NCI-H2196 (cell line): ENCODE measurements at regions not wholly inside any gene's neighbourhood (a gene's known extent, or its start where the extent isn't known, plus 50 kb on each side); places are given as distances from the start of the nearest gene placed in this dataset.
"Not testable (repeated sequence)": the region's sequence is repeated elsewhere in the genome, so short reads cannot be mapped to it uniquely, and the experiment has no call there.

Experiments used
- DNase-seq: peaks from one replicate; lab custom pipeline; 2025; ENCODE audit not compliant: unreplicated experiment; lab: John Stamatoyannopoulos, UW

DNA sequence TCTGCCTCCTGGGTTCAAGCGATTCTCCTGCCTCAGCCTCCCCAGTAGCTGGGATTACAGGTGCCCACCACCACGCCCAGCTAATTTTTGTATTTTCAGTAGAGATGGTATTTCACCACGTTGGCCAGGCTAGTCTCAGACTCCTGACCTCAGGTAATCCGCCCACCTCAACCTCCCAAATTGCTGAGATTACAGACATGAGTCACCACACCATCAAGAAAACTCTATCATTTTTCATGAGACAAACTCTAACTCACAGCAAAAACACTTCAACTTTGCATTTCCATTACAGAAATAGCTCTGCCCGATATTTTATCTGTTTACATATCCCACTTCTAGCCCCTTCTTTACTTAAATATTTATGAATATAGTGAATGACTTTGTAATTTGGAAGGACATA lies 561.1 kb downstream of the TMX3 start:
- DNase-seq = not testable (repeated sequence)

DNA sequence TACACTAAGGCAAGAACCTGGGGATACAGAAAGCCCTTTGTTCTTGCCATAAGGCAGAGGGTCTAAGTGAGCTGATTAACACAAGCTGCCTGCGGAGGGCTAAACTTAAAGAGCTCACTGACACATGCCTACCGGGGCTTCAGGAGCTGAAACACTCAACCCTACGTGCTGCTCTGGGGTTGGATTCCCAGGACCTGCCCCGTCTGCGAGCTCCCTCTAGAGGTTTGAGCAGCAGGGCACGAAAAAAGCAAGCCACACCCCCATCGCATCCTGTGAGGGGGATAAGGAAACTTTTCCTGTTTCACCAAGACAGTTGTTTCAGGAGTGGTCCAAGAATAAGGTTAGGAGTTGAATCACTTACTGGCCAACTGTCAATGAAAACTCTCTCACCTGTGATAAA lies 562.1 kb downstream of the TMX3 start:
- no peak for DNase-seq

DNA sequence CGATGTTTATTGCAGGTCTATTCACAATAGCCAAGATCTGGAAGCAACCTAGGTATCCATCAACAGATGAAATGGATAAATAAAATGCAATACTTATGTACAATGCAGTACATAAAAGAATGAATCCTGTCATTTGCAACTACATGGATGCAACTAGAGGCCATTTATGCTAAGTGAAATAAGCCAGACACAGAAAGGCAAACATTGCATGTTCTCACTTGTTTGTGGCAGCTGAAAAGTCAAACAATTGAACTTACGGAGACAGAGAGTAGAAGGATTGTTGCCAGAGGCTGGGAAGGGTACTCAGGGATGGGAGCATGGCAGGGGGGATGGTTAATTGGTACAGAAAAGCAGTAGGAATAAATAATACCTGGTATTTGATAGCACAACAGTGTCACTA lies 563.9 kb downstream of the TMX3 start:
- DNase-seq = no peak

DNA sequence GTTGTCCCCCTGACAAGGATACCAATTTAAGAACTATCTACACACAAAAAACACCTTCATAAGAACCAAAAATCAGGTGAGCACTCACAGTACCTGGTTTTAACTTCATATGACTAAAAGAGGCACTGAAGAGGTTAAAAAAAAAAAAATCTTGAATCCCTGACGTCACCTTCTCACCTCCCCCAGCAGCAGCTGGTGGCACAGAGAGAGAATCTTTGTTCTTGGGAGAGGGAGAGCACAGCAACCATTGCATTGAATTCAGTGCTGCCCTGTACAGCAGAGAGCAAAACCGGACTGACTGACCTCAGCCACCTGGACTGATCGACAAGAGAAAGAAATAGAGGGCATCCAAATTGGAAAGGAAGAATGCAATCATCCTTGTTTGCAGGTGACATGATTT lies 566.0 kb downstream of the TMX3 start:
- DNase-seq = no peak

DNA sequence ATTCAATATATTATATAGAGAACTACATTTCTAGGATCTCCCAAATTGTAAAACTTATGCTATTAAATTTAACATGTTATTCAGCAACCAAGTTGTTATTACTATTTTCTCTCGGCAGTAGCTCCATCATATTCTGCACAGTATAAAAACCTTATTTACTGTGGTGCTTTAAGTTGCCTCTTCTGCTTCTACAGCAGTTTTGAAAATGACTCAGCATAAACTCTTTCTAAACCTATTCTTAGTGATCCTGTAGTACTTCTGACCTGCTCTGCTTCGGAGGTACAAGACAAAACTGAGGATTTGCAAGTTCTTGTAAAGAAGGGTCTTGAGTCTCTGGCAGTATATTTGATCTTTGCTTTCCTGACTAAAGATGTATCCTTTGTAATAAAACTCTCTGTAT lies 567.2 kb downstream of the TMX3 start:
- no peak for DNase-seq

DNA sequence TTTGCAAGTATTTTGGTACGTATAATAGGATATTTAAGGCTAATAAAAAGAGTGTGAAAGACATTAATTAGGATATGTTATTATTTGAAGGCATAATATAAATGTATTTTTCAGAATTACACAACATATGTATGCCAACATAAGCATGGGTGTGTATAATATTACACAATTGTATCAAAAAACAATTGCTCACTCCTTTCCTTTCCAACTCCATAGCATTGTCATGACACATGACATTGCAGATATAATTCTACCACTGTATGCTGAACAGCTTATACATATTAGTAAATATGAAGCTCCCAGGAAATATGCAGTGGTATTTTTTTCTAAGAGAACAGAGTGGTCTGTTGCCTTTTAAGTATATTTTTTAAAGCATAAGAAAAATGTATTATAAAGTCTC lies 593.1 kb downstream of the TMX3 start:
- no peak for DNase-seq

DNA sequence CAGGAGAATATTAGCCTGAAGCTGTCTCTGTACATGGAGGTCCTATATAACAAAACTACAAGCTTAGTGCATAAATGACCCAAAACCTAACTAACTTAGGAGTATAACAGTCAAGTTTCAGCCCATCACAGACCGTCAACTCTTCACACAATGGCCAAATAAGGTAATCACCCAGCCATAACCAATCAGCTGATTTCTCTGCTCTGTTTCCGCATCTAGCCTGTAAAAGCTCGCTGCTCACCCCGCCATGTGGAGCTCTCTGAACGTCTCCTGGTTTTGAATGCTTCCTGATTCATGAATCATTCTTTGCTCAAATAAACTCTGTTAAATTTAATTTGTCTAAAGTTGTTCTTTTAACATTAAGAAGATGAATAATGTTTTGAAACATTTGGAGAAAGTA lies 593.6 kb downstream of the TMX3 start:
- no peak for DNase-seq

DNA sequence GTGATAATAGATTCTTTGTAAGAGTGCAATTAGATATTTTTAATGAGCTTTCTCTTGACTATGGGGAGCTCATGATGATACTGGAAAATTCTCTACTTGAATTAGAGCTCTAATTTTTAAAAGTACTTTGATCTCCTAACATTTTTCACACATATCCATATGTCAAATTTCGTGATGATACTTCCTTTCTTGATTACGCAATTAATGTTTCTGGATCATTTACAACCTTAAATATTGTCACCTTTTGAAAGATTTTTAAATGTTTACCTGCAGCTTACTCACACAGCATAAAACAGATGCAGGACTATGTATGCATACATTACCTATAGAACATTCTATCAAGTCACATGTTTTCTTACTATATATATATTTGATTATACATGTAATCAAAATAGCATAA lies 598.5 kb upstream of the DSEL start:
- DNase-seq = no peak

DNA sequence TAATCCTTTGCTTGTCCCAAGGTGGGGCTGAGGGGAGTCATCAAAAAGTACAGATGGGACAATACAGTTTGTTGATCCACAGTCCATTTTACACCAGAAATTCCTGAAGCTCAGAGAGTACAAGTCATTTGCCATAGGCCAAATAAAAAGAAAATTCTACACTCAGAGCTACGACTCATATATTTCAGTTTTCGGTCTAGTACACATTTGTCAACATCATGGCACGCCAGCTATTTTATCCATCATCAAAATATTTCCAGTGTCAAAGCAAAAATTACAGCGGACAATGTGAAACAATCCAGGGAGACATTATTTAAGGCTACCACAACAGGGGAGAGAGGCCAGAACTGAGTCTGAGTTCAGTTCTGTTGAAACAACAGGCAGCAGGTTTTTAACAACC lies 587.5 kb upstream of the DSEL start:
- DNase-seq = no peak

DNA sequence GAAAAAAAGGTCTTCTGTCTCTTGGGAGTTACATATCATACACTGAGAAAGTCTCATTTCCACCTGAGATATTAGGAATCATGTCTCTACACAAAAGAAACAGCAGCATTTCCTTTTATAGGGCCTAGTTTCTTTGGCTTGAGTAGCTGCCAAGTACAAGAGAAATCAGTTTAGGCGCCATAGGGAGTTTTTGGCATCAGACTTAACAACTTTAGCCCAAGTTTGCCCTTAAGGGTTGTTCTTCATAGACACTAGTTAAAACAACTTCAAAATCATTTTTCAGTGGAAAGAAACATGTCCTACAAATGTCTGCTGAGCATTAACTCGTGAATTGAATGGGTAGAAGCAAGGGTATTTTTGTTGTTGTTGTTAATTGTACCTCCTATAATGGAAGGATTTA lies 587.0 kb upstream of the DSEL start:
- DNase-seq = no peak

DNA sequence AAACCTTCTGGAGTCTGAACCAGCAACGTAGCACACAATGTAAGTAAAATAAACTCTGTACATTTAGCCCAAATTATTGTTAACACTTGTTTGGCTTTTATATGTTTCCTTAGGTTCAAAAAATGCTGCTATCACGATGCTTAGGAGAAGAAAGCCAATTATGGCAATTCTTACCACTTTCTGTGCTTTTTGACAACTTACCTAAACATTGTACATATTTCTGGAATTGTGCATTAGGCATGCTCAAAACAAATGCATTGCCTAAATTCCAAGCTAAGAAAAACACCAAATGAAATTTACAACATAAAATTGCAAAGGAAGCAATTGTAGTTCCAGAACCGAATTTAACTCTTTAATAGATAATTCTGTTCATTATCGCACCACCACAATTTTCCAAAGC lies 585.6 kb upstream of the DSEL start:
- DNase-seq = no peak

DNA sequence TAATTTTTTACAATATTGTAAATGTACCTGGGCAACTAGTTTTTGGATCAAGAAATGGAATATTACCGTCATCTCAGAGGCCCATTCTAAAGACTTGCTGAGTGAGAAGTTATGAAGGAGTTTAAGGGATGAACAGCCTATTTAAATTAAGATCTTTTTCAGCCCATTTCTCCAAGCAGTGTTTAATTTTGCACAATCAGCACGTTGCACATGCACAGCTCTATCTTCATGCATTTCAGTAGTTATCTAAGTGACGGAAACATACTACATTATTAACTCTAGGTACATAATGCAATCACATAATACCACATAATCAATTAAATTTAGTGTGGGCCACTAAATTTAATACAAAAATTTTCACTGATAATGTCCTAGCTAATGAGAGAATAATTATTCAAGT lies 582.1 kb upstream of the DSEL start:
- no peak for DNase-seq

DNA sequence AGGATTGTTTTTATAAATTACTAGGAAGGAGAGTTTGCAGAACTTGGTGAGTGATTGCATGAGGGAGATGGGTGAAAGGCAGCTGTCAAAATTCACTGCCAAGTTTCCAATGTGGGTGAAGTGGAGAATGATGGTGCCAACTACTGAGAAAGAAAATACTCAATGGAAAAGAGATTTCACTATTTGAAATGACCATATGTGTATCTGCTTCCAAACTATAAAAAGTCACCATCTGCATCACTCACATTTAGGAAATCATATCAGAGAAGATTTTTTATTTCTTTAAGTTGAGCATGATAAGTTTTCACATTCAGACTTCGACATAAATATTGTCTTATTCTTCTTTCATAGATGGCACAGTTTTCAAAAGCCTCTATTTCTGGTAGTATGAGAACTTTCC lies 570.0 kb upstream of the DSEL start:
- no peak for DNase-seq

DNA sequence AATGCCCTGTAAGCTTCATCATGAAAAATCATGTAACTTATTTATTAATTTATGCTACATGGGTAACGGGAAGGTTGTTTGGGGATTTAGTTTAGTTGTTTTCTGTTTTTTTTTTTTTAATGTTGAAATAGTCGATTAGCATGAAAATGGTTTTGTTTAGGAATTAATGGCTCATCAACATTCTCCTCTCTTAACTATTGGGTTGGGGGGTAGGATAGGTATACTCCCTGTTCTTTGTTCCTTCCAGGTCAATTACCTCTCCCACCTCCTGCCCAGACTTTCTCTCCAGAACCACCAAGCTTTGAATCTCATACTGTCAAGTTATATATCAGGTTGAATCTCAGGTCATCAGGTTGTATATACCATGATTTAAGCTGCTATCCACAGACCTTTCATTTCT lies 568.7 kb upstream of the DSEL start:
- DNase-seq = no peak

DNA sequence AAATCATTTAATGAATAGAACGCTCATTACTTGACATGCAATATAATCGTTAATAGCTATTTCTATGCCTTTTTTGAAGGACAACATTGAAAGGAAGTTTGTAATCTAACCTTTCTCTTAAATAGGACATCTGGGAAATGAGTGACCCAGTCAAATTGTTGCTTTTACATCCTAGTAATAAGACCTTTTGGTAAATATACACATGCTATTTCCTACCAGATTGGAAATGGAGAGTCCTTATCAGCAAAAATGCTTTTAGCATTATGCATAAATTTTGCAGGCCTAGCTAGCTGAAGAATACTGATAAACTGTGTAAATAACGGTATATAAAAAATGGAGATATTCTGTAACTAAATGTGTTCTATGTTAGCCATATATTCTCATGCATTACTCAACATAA lies 567.3 kb upstream of the DSEL start:
- DNase-seq = no peak

DNA sequence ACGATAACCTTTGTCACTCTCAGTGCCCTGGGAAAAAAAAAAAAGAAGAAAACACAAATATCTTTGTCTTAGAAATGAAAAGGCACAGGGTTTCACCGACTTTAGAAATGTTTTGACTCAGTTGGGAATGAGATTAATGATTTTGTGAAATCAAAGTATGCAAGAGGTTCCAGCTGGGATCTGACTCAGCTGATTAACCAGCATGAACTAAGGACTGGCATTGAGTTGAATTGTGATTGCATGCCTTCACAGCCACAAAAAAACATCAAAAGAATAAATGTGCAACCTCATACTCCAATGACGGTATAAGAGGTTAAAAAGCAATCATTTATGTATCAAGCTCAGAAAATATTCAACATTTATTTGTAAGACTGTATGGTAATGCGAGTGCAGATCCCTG lies 566.6 kb upstream of the DSEL start:
- DNase-seq = no peak

DNA sequence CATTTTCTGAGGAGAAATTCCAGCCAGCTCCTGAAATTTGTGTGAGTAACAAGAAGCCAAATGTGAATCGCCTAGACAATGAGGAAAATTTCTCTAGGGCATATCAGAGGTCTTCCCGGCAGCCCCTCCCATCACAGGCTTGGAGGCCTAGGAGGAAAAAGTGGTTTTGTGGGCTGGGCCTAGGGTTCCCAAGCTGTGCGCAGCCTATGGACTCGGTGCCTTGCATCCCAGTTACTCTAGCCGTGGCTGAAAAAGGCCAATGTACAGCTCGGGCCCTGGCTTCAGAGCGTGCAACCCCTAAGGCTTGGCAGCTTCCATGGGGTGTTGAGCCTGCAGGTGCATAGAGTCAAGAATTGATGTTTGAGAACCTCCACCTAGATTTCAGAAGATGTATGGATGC lies 556.2 kb upstream of the DSEL start:
- DNase-seq = no peak

DNA sequence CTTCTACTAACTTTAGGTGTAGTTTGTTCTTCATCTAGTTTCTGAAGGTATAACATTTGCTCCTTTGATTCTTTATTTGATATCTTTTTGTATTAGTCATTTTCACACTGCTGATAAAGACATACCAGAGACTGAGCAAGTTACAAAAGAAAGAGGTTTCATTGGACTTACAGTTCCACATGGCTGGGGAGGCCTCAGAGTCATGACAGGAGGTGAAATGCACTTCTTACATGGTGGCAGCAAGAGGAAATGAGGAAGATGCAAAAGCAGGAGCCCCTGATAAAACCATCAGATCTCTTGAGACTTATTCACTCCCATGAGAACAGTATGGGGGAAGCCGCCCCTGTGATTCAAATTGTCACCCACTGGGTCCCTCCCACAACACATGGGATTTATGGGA lies 544.4 kb upstream of the DSEL start:
- no peak for DNase-seq

DNA sequence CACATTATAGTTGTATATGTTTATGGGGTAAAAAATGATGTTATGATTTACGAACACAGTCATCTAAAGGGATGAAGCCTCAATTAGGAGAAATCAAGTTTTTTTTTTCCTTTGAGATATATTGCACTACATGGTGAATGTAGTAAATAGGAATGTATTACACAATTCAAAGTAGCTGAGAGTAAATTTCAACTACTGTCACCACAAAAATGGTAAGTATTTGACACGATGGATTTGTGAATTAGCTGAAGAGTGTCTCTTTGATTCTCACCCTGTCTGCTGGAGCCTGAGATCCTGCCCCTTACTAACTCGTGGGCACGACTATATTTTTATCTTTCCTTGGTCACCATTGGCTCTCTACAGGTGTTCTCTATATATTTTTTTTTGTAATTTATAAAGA lies 540.4 kb upstream of the DSEL start:
- DNase-seq = no peak

DNA sequence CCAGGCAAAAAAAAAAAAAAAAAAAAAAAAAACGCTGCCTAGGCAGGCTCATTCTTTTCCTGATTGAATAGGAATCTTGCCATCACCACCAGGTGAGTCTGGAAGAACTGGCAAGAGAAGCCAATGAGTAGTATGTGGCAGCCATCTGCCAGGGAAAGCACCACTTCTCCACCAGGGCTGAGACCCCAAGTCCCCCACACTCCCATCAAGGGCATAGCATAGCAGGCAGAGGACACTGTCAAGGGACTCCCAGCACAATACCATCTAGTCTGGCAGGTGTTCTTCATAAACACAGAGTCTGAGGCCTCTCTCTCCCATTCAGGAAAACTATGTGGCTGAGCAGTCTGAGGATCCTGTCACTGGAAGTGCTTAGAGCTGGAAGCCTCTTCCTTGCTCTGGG lies 538.1 kb upstream of the DSEL start:
- no peak for DNase-seq

DNA sequence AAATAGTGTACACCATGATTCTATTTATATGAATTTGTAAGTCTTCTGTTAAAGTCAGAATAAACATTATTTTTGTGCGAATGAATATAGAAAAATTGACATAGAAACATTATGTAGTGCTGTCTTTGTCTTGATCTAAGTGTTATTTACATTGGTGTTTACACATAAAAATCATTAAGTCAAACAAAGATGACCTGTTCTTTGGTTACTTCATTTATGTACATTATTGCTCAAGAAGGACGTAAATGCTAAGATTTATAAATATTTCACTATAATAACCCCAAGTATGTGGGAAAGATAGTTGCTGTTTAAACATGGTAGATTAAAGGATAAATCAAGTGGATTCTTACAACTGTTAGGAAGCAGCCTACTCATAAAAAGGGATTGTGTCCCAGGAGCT lies 536.8 kb upstream of the DSEL start:
- DNase-seq = no peak

DNA sequence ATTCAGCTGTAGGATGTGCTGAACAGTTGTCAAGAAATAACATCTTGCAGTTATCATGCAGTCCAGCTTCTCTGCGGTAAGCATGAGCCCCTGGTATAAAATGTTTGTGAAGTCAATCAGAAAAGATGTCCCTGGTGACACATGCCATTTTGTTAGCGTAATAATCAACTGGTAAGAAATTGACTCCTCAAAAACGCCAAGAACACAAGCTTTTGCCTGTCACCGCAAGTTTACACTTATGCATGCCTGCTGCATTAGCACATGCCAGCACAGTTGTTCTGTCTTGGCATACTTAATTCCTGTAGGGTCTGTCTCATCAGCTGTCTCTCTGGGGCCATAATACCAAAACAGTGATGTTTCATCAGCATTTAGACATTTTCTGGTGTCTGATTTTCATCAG lies 524.8 kb upstream of the DSEL start:
- no peak for DNase-seq

DNA sequence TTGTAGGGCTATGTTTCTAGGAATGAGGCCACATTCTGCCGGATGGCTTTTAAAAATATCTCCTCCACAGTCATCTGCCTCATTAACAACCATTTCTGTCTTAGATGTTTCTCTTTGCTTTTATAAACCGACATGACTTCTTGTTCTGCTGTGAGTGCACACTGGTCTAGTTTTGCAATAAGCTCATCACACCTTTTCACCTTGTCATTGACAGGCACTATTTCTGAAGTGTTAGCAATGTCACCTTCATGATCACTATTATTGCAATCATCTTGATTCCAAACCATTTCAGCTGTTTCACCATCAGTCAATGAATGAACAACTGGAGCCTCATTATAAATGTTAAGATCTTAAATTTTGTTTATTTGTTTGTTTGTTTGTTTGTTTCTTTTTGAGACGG lies 523.7 kb upstream of the DSEL start:
- no peak for DNase-seq

DNA sequence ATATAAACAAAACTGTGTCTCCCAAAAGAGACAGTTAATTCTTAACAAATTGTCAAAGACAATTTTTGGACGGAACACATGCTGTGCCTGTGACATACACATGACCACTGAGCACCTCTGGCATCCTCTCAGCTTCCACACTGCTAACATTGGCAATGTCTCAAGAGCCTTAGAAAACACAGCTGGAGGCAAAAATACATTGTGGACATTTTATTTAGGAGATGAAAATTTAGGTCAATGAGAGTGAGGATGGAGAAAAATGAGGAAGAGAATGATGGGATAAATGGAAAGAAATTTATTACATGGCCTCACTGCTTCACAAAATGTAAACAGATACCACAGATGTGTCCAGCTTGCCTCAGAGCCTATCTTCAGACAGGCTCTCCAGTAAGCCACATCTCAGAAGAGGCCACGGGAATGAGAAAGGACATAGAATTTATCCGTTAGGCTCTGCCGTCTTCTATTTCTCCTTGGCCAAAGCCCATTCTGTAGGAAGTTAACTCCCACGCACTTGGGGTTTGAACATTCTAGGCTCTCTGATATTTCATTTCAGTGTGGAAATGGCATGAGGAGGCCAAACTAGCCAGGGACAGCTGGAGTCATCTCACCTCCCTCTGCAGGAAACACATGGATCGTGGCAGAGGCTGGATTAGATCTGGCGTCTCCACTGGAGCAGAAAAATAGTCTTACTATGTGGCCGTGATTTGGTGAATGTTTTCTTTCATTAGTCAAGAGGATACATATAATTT lies 519.4 kb upstream of the DSEL start:
- no peak for DNase-seq
